WTC11 (cell line): ENCODE measurements at regions not wholly inside any gene's neighbourhood (a gene's known extent, or its start where the extent isn't known, plus 50 kb on each side); places are given as distances from the start of the nearest gene placed in this dataset.

Experiments used
- ATF6 ChIP-seq: sonication (generic); formaldehyde crosslinking; IDR thresholded peaks from 2 replicates; pipeline ENCODE4 v1.8.1; 2023; ENCODE audit warnings: mild to moderate bottlenecking, missing genetic modification reagents
- CBFB ChIP-seq: sonication (generic); formaldehyde crosslinking; IDR thresholded peaks from 2 replicates; pipeline ENCODE4 v1.8.1; 2022; ENCODE audit warnings: mild to moderate bottlenecking, low read depth, missing genetic modification reagents
- CREB1 ChIP-seq: sonication (generic); formaldehyde crosslinking; IDR thresholded peaks from 2 replicates; pipeline ENCODE4 v1.8.0; 2023; ENCODE audit warnings: mild to moderate bottlenecking, missing genetic modification reagents
- ESRRA ChIP-seq: sonication (generic); formaldehyde crosslinking; IDR thresholded peaks from 2 replicates; pipeline ENCODE4 v1.8.1; 2022; ENCODE audit warnings: mild to moderate bottlenecking, missing genetic modification reagents, borderline replicate concordance
- MLX ChIP-seq: sonication (generic); formaldehyde crosslinking; IDR thresholded peaks from 2 replicates; pipeline ENCODE4 v1.8.1; 2023; ENCODE audit warnings: mild to moderate bottlenecking, missing genetic modification reagents, moderate library complexity
- NFYB ChIP-seq: sonication (generic); formaldehyde crosslinking; conservative IDR thresholded peaks from 2 replicates; pipeline ENCODE4 v1.8.0; 2022; ENCODE audit warnings: low read depth, missing genetic modification reagents
- OVOL2 ChIP-seq: fragments of 250-450 bp; sonication (Bioruptor Pico); IDR thresholded peaks from 2 replicates; pipeline ENCODE4 v1.9.0; 2021; ENCODE audit warnings: mild to moderate bottlenecking, borderline replicate concordance
- TP53 ChIP-seq: sonication (generic); formaldehyde crosslinking; IDR thresholded peaks from 2 replicates; pipeline ENCODE4 v1.8.1; 2023; ENCODE audit warnings: mild to moderate bottlenecking, missing genetic modification reagents
- ZNF263 ChIP-seq: sonication (generic); formaldehyde crosslinking; IDR thresholded peaks from 2 replicates; pipeline ENCODE4 v1.8.1; 2022; ENCODE audit warnings: low read depth, mild to moderate bottlenecking, moderate library complexity, missing genetic modification reagents
- ZSCAN18 ChIP-seq: fragments of 250-450 bp; sonication (Bioruptor Pico); IDR thresholded peaks from 2 replicates; pipeline ENCODE4 v2.1.2; 2022; ENCODE audit warnings: mild to moderate bottlenecking, moderate library complexity
- TF ChIP-seq, protein P1 (sequence below): sonication (generic); formaldehyde crosslinking; IDR thresholded peaks from 2 replicates; pipeline ENCODE4 v1.8.0; 2023; ENCODE audit warnings: missing genetic modification reagents, mild to moderate bottlenecking, borderline replicate concordance
- TF ChIP-seq, protein P2 (sequence below): sonication (generic); formaldehyde crosslinking; IDR thresholded peaks from 2 replicates; pipeline ENCODE4 v1.8.0; 2022; ENCODE audit warnings: mild to moderate bottlenecking, missing genetic modification reagents
- TF ChIP-seq, protein P3 (sequence below): fragments of 250-450 bp; sonication (Bioruptor Pico); IDR thresholded peaks from 2 replicates; pipeline ENCODE4 v1.9.0; 2021; ENCODE audit warnings: mild to moderate bottlenecking, borderline replicate concordance
- TF ChIP-seq, protein P4 (sequence below): sonication (generic); formaldehyde crosslinking; IDR thresholded peaks from 2 replicates; pipeline ENCODE4 v1.8.0; 2022; ENCODE audit warnings: mild to moderate bottlenecking, missing genetic modification reagents

GRCh38 chr11:69981119-69981784, 96.9 kb upstream of the ANO1 start (continued):
- TF ChIP-seq, protein P1, sequence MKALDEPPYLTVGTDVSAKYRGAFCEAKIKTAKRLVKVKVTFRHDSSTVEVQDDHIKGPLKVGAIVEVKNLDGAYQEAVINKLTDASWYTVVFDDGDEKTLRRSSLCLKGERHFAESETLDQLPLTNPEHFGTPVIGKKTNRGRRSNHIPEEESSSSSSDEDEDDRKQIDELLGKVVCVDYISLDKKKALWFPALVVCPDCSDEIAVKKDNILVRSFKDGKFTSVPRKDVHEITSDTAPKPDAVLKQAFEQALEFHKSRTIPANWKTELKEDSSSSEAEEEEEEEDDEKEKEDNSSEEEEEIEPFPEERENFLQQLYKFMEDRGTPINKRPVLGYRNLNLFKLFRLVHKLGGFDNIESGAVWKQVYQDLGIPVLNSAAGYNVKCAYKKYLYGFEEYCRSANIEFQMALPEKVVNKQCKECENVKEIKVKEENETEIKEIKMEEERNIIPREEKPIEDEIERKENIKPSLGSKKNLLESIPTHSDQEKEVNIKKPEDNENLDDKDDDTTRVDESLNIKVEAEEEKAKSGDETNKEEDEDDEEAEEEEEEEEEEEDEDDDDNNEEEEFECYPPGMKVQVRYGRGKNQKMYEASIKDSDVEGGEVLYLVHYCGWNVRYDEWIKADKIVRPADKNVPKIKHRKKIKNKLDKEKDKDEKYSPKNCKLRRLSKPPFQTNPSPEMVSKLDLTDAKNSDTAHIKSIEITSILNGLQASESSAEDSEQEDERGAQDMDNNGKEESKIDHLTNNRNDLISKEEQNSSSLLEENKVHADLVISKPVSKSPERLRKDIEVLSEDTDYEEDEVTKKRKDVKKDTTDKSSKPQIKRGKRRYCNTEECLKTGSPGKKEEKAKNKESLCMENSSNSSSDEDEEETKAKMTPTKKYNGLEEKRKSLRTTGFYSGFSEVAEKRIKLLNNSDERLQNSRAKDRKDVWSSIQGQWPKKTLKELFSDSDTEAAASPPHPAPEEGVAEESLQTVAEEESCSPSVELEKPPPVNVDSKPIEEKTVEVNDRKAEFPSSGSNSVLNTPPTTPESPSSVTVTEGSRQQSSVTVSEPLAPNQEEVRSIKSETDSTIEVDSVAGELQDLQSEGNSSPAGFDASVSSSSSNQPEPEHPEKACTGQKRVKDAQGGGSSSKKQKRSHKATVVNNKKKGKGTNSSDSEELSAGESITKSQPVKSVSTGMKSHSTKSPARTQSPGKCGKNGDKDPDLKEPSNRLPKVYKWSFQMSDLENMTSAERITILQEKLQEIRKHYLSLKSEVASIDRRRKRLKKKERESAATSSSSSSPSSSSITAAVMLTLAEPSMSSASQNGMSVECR, result no peak
- TF ChIP-seq ATF6 (CRISPR knock-in tag) (no peak), ZNF263 (no peak), CREB1 (CRISPR knock-in tag) (no peak), ZSCAN18 (CRISPR knock-in tag) (no peak), OVOL2 (CRISPR knock-in tag) (no peak), MLX (no peak), CBFB (CRISPR knock-in tag) (no peak), TP53 (CRISPR knock-in tag) (no peak), NFYB (CRISPR knock-in tag) (no peak), ESRRA (CRISPR knock-in tag) (no peak)
- TF ChIP-seq, protein P2, sequence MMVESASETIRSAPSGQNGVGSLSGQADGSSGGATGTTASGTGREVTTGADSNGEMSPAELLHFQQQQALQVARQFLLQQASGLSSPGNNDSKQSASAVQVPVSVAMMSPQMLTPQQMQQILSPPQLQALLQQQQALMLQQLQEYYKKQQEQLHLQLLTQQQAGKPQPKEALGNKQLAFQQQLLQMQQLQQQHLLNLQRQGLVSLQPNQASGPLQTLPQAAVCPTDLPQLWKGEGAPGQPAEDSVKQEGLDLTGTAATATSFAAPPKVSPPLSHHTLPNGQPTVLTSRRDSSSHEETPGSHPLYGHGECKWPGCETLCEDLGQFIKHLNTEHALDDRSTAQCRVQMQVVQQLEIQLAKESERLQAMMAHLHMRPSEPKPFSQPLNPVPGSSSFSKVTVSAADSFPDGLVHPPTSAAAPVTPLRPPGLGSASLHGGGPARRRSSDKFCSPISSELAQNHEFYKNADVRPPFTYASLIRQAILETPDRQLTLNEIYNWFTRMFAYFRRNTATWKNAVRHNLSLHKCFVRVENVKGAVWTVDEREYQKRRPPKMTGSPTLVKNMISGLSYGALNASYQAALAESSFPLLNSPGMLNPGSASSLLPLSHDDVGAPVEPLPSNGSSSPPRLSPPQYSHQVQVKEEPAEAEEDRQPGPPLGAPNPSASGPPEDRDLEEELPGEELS (CRISPR knock-in tag), result no peak
- TF ChIP-seq, protein P3, sequence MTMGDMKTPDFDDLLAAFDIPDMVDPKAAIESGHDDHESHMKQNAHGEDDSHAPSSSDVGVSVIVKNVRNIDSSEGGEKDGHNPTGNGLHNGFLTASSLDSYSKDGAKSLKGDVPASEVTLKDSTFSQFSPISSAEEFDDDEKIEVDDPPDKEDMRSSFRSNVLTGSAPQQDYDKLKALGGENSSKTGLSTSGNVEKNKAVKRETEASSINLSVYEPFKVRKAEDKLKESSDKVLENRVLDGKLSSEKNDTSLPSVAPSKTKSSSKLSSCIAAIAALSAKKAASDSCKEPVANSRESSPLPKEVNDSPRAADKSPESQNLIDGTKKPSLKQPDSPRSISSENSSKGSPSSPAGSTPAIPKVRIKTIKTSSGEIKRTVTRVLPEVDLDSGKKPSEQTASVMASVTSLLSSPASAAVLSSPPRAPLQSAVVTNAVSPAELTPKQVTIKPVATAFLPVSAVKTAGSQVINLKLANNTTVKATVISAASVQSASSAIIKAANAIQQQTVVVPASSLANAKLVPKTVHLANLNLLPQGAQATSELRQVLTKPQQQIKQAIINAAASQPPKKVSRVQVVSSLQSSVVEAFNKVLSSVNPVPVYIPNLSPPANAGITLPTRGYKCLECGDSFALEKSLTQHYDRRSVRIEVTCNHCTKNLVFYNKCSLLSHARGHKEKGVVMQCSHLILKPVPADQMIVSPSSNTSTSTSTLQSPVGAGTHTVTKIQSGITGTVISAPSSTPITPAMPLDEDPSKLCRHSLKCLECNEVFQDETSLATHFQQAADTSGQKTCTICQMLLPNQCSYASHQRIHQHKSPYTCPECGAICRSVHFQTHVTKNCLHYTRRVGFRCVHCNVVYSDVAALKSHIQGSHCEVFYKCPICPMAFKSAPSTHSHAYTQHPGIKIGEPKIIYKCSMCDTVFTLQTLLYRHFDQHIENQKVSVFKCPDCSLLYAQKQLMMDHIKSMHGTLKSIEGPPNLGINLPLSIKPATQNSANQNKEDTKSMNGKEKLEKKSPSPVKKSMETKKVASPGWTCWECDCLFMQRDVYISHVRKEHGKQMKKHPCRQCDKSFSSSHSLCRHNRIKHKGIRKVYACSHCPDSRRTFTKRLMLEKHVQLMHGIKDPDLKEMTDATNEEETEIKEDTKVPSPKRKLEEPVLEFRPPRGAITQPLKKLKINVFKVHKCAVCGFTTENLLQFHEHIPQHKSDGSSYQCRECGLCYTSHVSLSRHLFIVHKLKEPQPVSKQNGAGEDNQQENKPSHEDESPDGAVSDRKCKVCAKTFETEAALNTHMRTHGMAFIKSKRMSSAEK (CRISPR knock-in tag), result no peak
- TF ChIP-seq, protein P4, sequence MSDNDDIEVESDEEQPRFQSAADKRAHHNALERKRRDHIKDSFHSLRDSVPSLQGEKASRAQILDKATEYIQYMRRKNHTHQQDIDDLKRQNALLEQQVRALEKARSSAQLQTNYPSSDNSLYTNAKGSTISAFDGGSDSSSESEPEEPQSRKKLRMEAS (CRISPR knock-in tag), result no peak
